Keratinocyte (primary cell): ENCODE measurements at regions not wholly inside any gene's neighbourhood (a gene's known extent, or its start where the extent isn't known, plus 50 kb on each side); places are given as distances from the start of the nearest gene placed in this dataset.
A peak's percentile ranks its signal among the peaks of the same experiment; 100 is the strongest.

Experiments used
- DNase-seq: peaks from one replicate; pipeline ENCODE4 v3.0.0-alpha.2; 2011; ENCODE audit warnings: low read depth, missing footprints, low spot score
- FAIRE-seq: peaks from 2 replicates; lab custom pipeline; 2011; peaks lifted over from hg19 to GRCh38; lab: Jason Lieb, UNC
- H2AFZ ChIP-seq: 2 replicates; pipeline ENCODE4 v1.6.0; 2012; ENCODE audit warnings: low read length, control low read depth, inconsistent platforms; ENCODE audit not compliant: control insufficient read depth
- H3K27ac ChIP-seq: 2 replicates; pipeline ENCODE4 v1.5.1; 2011; ENCODE audit warnings: low read length; ENCODE audit not compliant: control insufficient read depth, insufficient read depth
- H3K27me3 ChIP-seq: 3 replicates; pipeline ENCODE4 v1.6.0; 2011; ENCODE audit warnings: low read length; ENCODE audit not compliant: control insufficient read depth, insufficient read depth; ENCODE audit errors: extremely low read depth
- H3K36me3 ChIP-seq, 2 experiments: 2 replicates in 1 of 2; 3 replicates in 1 of 2; pipeline ENCODE4 v1.5.1; 2011; ENCODE audit warnings: low read length in 2 of 2, mild to moderate bottlenecking in 1 of 2; ENCODE audit not compliant: control insufficient read depth in 2 of 2, insufficient read depth in 2 of 2; ENCODE audit errors: extremely low read depth in 1 of 2
- H3K4me1 ChIP-seq: 3 replicates; pipeline ENCODE4 v1.5.1; 2011; ENCODE audit warnings: low read length; ENCODE audit not compliant: control insufficient read depth, insufficient read depth; ENCODE audit errors: extremely low read depth
- H3K4me2 ChIP-seq: 3 replicates; pipeline ENCODE4 v1.6.0; 2011; ENCODE audit warnings: low read depth, low read length; ENCODE audit not compliant: control insufficient read depth, insufficient read depth; ENCODE audit errors: extremely low read depth
- H3K4me3 ChIP-seq, 3 experiments: fragments of 200-600 bp in 1 of 3; sonication (generic) in 1 of 3; 2 replicates in 2 of 3; 3 replicates in 1 of 3; pipeline ENCODE4 v1.5.1; 2011 to 2016; ENCODE audit warnings: low read length in 3 of 3, mild to moderate bottlenecking in 3 of 3, control low read depth in 2 of 3, inconsistent platforms in 1 of 3, low read depth in 1 of 3, mixed read lengths in 1 of 3, mixed run types in 1 of 3, moderate library complexity in 1 of 3; ENCODE audit not compliant: control insufficient read depth in 2 of 3, insufficient read depth in 2 of 3; ENCODE audit errors: extremely low read depth in 1 of 3
- H3K79me2 ChIP-seq: 2 replicates; pipeline ENCODE4 v1.6.0; 2012; ENCODE audit warnings: low read length; ENCODE audit not compliant: control insufficient read depth, insufficient read depth
- H3K9ac ChIP-seq: 3 replicates; pipeline ENCODE4 v1.6.0; 2011; ENCODE audit warnings: low read length; ENCODE audit not compliant: control insufficient read depth, insufficient read depth; ENCODE audit errors: extremely low read depth
- H3K9me1 ChIP-seq: 3 replicates; pipeline ENCODE4 v1.6.0; 2011; ENCODE audit warnings: low read length; ENCODE audit not compliant: control insufficient read depth, insufficient read depth; ENCODE audit errors: extremely low read depth
- H3K9me3 ChIP-seq: 2 replicates; pipeline ENCODE4 v1.5.1; 2012; ENCODE audit warnings: low read depth, low read length; ENCODE audit not compliant: control insufficient read depth
- H4K20me1 ChIP-seq: 3 replicates; pipeline ENCODE4 v1.6.0; 2011; ENCODE audit warnings: low read length; ENCODE audit not compliant: control insufficient read depth, insufficient read depth; ENCODE audit errors: extremely low read depth
- CTCF ChIP-seq, 3 experiments: IDR thresholded peaks in 1 of 3; conservative IDR thresholded peaks in 1 of 3; optimal IDR thresholded peaks in 1 of 3; 2 replicates in 2 of 3; 3 replicates in 1 of 3; pipeline versions ENCODE3 to v1.5.1; 2011; ENCODE audit warnings: low read length in 3 of 3, mild to moderate bottlenecking in 3 of 3, moderate library complexity in 2 of 3, control low read depth in 1 of 3, inconsistent platforms in 1 of 3; ENCODE audit not compliant: insufficient read depth in 2 of 3; ENCODE audit errors: extremely low read depth in 1 of 3
- EZH2 ChIP-seq: IDR thresholded peaks from one replicate; pipeline ENCODE4 v1.6.1; 2012; ENCODE audit warnings: inconsistent platforms, mild to moderate bottlenecking, low read length, moderate library complexity
- dilution Hi-C: fragments of 300-500 bp; cut with MboI; formaldehyde crosslinking; loops from one replicate; pipeline ENCODE4 v1.7.0; 2020; ENCODE audit warnings: low sequenced_read_pairs; ENCODE audit not compliant: extremely low pct_ligation_motif_present

- no peak overlapping the region for H3K9ac ChIP-seq
- no peaks in the 10 kb centered on the region for H3K9me1 ChIP-seq
- H3K79me2 ChIP-seq: no peaks in the 10 kb centered on the region
- no peak overlapping the region for H2AFZ ChIP-seq
- FAIRE-seq (no peak), DNase-seq (no peak)
- TF ChIP-seq EZH2 (no peak), CTCF (optimal IDR thresholded peaks at IDR 0.05 in 1 of 3, IDR thresholded peaks at IDR 0.05 in 1 of 3, conservative IDR thresholded peaks at IDR 0.05 in 1 of 3; ENCODE audit: extremely low read depth in 1 of 3, insufficient read depth in 2 of 3, low read length in 3 of 3) (no peak)
- no peaks in the 10 kb centered on the region for H4K20me1 ChIP-seq
- dilution Hi-C loops: no loop called here
- no peak overlapping the region for H3K27ac ChIP-seq
- H3K9me3 ChIP-seq: no peaks in the 10 kb centered on the region
- no peaks in the 10 kb centered on the region for H3K27me3 ChIP-seq
- H3K4me1 ChIP-seq: peaks cover 23% of the 10 kb centered on the region
- H3K36me3 ChIP-seq: no peaks in the 10 kb centered on the region
- H3K4me3 ChIP-seq: no peak overlapping the region
- H3K4me2 ChIP-seq: no peak overlapping the region
Observed at GRCh38 chr3:27661797-27662196, 60.3 kb downstream of the EOMES start.

GRCh38 chr3:27659279-27660021 lies 62.7 kb downstream of the EOMES start:
- TF ChIP-seq CTCF (optimal IDR thresholded peaks at IDR 0.05 in 1 of 3, IDR thresholded peaks at IDR 0.05 in 1 of 3, conservative IDR thresholded peaks at IDR 0.05 in 1 of 3; ENCODE audit: extremely low read depth in 1 of 3, insufficient read depth in 2 of 3, low read length in 3 of 3): peak; percentile 79 to 87 (median 86)
- TF ChIP-seq EZH2: no peak
- H3K4me3 ChIP-seq: no peak overlapping the region
- no peaks in the 10 kb centered on the region for H3K9me1 ChIP-seq
- H3K9ac ChIP-seq: no peak overlapping the region
- FAIRE-seq: peak; percentile 34
- no peak overlapping the region for H3K4me2 ChIP-seq
- H3K27me3 ChIP-seq: no peaks in the 10 kb centered on the region
- no peaks in the 10 kb centered on the region for H3K9me3 ChIP-seq
- H3K36me3 ChIP-seq: no peaks in the 10 kb centered on the region
- DNase-seq: no peak
- no peaks in the 10 kb centered on the region for H3K79me2 ChIP-seq
- dilution Hi-C loops: no loop called here
- H2AFZ ChIP-seq: peak overlapping the region; percentile 76
- no peak overlapping the region for H3K27ac ChIP-seq
- H3K4me1 ChIP-seq: peaks cover 25% of the 10 kb centered on the region
- H4K20me1 ChIP-seq: no peaks in the 10 kb centered on the region
